Islet of Langerhans (tissue), 1 donor: ENCODE measurements at regions not wholly inside any gene's neighbourhood (a gene's known extent, or its start where the extent isn't known, plus 50 kb on each side); places are given as distances from the start of the nearest gene placed in this dataset.
"Not testable (repeated sequence)": the region's sequence is repeated elsewhere in the genome, so short reads cannot be mapped to it uniquely, and the experiment has no call there.

Source experiments
- FAIRE-seq: peaks from one replicate; lab custom pipeline; 2011; peaks lifted over from hg19 to GRCh38; lab: Jason Lieb, UNC

DNA sequence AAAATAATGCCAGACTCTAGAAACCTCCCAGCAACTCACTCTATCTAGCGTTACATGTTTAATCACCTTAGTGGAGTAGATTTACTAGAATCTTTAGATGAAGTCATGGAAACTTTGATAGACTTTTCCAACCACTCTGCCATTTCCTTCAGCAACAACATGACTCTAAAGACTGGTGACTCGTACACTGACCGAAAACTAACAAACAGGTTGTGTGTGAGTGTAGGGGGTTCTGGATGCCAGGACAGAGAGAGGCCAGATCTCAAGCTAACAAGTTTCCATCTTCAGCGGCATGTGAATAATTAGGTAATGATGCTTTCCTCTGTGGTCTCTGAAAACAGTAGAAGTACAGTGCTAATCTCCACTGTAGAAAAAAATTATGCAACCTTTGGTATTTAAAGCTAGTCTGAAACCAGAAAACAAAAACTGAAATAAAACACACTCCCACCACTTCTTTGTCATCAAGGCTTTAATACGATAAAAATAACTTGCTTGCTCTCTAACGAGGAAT, 286.4 kb downstream of the PRDM5 start:
- no peak for FAIRE-seq

DNA sequence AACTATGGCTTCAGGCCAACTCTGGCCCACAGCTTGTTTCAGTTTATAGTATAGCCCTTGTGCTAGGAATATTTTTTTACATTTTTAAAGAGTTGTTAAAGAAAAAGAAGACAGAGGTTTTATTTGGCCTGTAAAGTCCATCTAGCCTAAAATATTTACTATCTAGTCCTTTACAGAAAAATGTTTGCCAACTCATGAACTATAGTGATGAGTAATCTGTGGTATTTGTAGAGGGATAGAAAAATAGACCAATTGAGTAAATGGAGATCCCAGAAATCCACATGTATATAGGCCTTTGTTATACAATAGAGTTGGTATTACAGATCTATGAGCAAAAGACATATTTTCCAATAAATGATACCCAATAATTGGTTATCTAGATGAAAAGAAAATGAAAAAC, 288.7 kb downstream of the PRDM5 start:
- FAIRE-seq: no peak

GRCh38 chr4:120630427-120630826, 292.1 kb downstream of the PRDM5 start:
- no peak for FAIRE-seq

DNA sequence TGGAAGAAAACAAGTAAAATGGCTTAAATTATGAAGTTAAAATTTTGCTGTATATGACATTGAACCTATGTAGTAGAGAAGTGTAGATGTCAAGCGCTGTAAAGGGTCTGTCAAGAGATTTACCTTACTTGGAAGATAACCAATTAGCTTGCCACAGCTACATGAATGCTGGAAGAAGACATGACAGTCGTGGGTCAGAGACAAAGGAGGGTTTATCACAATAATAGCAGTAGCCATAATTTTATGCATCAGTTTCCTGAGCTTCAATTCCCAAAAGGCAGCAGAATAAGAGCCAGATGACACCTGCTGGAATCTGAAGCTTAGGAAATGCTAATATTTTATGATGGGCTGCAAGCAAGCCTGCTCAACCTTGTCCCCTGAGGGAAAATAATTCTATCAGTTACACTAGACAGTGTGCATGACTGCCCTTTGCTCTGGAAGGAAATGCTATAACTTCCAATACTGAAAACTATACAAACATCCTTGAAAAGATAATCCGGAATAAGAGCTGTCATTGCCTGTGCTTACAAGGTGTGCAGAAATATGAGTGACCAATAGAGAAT, 292.9 kb downstream of the PRDM5 start:
- no peak for FAIRE-seq

- FAIRE-seq: no peak
Measured at GRCh38 chr4:120622601-120623000, 299.9 kb downstream of the PRDM5 start.

GRCh38 chr4:120617171-120617570, 305.4 kb downstream of the PRDM5 start:
- FAIRE-seq: no peak

DNA sequence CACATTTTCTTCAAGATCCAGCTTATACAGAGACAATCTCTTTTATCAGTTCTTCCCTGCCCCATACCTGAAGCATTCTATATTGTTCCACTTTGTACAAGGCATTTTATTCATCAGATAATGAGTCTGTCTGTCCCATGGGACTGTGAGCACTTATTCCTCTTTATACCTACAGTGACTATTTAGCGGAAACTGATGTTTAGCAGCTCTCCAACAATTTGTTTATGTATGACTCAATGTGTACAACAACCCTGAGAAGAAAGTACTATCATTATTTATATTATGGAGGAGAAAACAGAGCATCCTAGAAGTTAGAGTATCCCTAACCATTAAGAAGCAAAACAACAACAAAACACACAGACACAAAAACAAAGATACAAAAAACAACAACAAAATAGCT, 306.5 kb downstream of the PRDM5 start:
- FAIRE-seq: no peak

- no peak for FAIRE-seq
Measured at GRCh38 chr4:120613778-120614177, 308.7 kb downstream of the PRDM5 start.

DNA sequence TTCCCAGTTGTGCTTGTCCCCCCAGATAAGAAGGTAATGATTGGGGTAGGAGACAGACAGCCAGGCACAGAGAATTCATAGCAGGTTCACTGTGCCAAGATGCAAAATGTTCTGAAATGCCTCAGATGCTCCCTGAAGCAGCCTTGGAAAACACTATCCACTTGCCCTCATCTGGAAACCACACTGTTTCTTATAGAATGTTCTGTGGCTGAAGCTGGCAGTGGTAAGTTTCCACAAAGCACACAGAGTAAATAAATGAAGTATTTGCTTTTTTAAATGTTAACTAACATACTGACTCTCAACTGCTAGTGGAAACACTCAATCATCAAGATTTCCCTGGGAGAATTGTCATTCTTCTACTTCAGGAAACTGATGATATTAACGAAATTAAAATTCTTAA, 311.4 kb downstream of the PRDM5 start:
- no peak for FAIRE-seq

- no peak for FAIRE-seq
Measured at GRCh38 chr4:120591038-120591437, 331.5 kb downstream of the PRDM5 start.

DNA sequence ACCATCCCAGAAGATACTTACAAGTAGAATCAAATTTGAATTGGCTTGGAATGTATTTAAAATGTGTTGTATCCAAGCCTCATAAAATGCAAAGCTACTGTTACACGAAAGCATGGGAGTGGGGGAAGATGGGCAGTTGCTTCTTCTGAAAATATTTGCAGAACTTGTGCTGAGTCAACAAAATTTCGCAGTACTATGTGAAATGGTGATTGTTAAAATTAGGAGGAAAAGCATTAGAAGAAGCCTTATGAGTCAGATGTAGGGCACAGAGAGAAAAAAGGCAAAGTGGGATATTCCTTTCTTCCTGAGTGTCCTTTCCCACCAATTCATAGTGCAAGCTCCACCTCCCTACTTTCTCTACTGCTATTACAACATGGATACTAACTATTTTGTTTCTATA, 332.7 kb downstream of the PRDM5 start:
- FAIRE-seq: no peak

- FAIRE-seq: no peak
Measured at GRCh38 chr4:120568731-120569130, 353.8 kb downstream of the PRDM5 start.

DNA sequence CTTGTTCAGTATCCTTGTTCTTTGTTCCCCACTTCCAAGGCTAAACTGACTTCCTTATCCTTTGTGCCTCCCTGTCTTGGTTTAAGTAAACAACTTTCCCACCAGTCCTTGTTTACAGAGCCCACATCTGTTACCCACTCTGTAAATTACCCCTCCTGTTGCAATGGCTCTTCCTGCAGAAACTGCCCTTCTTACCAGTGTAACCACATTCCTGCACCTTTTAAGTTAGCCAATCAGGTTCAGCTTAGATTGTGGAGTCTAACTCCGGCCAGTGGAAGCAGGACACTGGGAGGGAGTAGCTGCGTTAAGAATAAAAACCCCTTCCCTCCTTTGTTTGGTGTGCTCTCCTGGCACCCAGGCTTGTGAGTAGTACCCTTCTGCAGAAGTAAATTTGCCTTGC, 360.9 kb downstream of the PRDM5 start:
- no peak for FAIRE-seq

GRCh38 chr4:120557372-120557771, 365.2 kb downstream of the PRDM5 start:
- no peak for FAIRE-seq

- no peak for FAIRE-seq
Measured at GRCh38 chr4:120555058-120555457, 367.5 kb downstream of the PRDM5 start.

DNA sequence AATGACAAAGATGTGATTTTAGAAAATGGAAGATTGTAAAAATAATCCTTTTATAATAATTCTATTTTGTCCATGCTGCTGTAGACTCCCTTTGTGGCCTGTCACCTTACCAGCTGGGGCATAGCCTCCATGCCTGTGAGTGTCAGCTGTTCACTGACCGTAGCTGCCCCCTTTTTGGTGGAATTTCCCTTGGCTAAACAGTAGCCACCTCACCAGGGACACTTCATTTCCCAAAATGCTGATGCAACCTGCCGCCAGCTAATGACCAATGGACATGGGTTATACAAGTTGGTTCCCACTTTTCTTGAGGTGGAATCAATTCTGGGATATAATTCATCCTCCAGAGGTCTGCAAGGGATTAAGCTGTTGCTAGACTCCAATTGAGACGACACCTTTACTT, 368.4 kb downstream of the PRDM5 start:
- no peak for FAIRE-seq

GRCh38 chr4:120550624-120551220, 371.8 kb downstream of the PRDM5 start:
- not testable (repeated sequence) for FAIRE-seq

DNA sequence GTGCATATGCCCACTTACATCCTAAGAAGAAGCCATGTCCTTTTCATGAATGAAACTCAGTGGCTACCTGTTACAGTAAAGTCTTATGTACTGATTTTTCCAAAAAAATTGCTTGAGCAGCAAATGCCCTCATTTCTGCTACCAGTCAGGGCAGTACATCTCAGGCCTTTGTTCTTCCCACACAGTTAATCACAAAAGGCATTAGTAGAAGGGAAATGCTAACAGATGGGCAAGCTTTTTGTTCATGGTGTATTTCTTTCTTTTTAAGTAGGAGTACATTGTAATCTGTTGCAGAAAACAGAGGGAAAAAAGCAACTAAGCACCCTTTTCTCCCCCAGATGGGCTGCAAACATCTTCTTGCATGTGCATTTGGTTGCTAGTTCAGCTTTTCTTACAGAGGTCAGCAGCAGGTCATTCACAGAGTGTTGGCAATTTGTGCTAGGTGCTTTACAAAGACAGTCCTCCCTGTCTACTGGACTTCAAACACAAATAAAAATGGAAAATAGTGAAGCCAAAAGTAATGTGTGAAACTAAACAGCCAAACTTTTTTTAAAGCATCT, 373.4 kb downstream of the PRDM5 start:
- no peak for FAIRE-seq

DNA sequence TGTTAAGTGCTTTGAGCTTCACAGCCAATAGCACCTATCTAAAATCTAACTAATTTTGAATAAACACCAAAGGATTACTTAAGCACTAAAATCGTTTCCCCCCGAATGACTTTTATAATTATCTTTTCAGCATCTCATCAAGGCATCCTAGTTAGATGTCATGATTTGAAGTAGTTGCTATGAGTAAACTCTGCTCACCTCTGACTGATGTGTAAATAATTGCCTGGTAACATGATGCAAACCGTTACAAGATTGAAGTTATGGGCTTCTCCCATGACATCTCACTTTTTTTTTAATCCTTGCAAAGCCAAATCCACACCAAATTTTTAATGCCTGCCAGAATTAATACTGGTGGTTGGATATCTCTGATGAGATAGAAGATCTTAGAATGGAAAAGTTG, 377.1 kb downstream of the PRDM5 start:
- no peak for FAIRE-seq

DNA sequence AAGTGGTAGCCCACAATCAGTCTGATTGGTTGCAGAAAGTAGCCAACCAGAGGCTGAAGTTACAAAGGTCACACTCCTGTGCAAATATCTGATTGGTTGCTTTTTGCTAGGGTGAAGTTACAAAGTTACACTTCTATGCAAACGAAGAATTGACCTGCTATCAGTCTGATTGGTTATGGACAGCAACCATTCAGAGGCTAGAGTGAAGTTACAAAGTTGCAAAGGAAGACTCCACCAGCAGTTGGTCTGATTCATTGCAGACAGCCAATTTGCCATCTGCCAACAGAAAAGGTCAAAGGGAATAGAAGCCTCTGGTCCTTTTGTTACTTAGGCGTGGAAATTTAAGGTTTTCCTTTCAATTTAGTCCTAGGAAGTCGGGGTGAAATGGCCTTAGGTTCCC, 377.7 kb downstream of the PRDM5 start:
- no peak for FAIRE-seq

DNA sequence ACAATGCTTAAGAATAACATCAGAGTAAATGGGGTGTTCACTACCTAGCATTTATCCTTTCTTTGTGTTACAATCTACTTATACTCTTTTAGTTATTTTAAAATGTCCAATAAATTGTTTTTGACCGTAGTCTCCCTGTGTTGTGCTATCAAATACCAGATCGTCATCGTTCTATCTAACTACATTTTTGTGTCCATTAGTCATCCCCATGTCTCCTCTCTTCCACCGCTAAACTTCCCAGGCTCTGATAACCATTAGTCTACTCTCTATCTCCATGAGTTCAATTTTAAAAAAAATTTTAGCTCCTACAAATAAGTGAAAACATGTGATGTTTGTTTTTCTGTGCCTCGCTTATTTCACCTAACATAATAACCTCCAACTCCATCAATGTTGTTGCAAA, 381.9 kb downstream of the PRDM5 start:
- FAIRE-seq: no peak

- no peak for FAIRE-seq
Measured at GRCh38 chr4:120536884-120537283, 385.6 kb downstream of the PRDM5 start.

DNA sequence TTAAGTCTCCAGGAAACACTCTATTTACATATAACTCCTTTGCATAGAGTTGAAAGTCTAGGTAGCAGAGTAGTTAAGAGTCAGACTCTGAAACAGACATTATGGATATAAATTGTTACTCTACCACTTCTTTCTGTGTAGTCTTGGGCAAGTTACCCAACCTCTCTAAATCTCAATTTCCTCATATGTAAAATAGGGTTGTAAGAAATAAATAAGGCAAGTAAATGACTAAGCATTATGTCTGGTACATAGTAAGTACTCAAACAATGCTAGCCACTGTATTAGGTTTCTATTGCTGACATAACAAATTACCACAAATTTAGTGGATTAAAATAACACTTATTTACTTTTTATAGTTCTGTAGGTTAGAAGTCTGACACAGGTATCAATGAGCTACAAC, 394.1 kb downstream of the PRDM5 start:
- FAIRE-seq: no peak

DNA sequence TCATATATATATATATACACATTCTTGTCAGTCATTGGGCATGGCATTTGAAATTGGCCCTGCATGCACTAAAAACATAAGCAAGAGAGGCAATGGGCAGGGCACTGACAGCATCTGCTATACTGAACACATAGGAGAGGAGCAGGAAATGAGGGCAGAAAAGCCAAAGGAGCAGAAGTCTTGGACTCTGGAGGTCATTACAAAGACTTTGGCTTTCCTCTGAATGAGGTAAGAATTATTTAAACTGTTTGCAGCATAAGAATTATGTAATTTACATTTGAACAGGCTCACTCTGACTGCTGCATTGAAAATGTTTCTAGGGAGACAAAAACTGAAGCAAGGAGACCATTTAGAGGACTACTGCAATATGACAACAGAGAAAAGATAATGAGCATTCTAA, 396.5 kb downstream of the PRDM5 start:
- no peak for FAIRE-seq
